ENCODE measurements at regions not wholly inside any gene's neighbourhood (a gene's known extent, or its start where the extent isn't known, plus 50 kb on each side); places are given as distances from the start of the nearest gene placed in this dataset.

DNA sequence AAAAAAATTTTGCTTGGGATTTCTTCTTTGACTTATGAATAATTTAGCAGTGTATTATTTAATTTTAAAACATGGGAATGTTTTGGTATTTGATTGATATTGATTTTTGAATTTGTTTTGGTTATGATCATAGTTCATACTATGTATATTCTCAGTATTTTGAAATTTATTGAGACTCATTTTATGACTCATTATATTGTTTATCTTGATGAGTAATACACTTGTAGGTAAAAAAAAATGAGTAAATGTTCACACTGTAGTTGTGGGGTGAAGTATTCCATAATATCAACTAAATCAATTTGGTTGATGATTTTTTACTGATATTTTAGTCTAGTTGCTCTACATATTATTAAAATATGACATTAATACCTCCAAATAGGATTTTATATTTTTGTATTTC, 1142.2 kb downstream of the ADGRL3 start:
- TF ChIP-seq, protein P1, sequence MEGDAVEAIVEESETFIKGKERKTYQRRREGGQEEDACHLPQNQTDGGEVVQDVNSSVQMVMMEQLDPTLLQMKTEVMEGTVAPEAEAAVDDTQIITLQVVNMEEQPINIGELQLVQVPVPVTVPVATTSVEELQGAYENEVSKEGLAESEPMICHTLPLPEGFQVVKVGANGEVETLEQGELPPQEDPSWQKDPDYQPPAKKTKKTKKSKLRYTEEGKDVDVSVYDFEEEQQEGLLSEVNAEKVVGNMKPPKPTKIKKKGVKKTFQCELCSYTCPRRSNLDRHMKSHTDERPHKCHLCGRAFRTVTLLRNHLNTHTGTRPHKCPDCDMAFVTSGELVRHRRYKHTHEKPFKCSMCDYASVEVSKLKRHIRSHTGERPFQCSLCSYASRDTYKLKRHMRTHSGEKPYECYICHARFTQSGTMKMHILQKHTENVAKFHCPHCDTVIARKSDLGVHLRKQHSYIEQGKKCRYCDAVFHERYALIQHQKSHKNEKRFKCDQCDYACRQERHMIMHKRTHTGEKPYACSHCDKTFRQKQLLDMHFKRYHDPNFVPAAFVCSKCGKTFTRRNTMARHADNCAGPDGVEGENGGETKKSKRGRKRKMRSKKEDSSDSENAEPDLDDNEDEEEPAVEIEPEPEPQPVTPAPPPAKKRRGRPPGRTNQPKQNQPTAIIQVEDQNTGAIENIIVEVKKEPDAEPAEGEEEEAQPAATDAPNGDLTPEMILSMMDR (IDR thresholded peaks at IDR 0.05) = no peak
- TF ChIP-seq POLR2A (IDR thresholded peaks at IDR 0.05) = no peak
- H3K27me3 ChIP-seq = no peaks in the 10 kb centered on the region
- H3K36me3 ChIP-seq = no peaks in the 10 kb centered on the region
- H3K4me3 ChIP-seq = no peak overlapping the region
- H3K9me3 ChIP-seq = no peaks in the 10 kb centered on the region
- no peak for DNase-seq
- intact Hi-C loops (cut with DNase I) = no loop called here
- no peak overlapping the region for H3K27ac ChIP-seq
- no peaks in the 10 kb centered on the region for H3K4me1 ChIP-seq

DNA sequence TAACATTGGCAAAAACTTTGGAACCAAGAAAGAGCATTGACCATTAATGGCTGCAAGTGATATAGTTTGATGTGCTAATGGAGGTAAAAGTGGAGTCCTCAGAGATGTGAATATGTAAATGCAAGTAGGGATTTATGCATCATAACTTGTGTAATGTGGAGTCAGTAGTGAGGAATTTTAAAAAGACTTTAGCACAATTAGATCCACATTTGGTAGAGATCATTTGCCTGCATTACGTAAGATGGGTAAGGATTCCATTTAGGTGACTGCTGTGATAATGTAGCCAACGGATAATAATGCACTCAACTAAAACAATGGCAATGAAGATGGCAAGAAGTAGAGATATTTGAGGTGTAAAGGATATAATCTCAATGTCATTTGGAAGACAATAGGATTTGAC, 1128.4 kb downstream of the ADGRL3 start:
- intact Hi-C loops (cut with DNase I) = no loop called here
- Histone ChIP-seq H3K27ac (no peak overlapping the region), H3K27me3 (no peaks in the 10 kb centered on the region), H3K4me1 (no peaks in the 10 kb centered on the region), H3K36me3 (no peaks in the 10 kb centered on the region), H3K9me3 (no peaks in the 10 kb centered on the region), H3K4me3 (no peak overlapping the region)
- TF ChIP-seq, protein P1 (IDR thresholded peaks at IDR 0.05) = no peak
- 78 to 93% methylated on average over 2 of the region's 2 CpGs for WGBS, 2 donors
- DNase-seq = no peak

DNA sequence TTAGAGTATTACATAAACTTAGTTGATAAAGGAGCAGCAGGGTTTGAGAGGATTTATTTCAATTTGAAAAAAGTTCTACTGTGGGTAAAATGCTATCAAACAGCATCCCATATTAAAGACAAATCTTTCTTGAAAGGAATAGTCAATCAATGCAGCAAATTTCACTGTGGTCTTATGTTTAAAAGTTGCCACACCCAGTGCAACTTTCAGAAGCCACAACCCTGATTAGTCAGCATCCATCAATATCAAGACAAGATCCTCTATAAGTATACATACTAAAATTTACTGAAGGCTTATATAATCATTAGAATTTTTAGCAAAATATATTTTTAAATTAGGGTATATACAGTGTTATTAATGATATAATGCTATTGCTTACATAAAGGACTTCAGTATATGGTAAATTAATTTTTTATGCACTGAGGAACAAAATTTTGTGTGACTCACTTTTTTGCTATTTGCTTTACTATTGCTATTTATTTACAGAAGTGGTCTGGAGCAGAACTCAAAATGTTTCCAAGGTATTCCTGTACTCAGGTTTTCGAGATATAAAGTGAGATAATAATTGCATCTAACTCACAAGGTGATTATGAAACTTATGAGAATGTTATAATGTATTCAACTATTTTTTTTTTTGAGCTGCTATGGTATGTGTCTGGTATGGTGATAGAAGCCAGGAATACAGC, 1127.6 kb downstream of the ADGRL3 start:
- DNase-seq = no peak
- TF ChIP-seq, protein P1 (IDR thresholded peaks at IDR 0.05) = no peak
- TF ChIP-seq POLR2A (IDR thresholded peaks at IDR 0.05) = no peak
- WGBS, 2 donors = 26 to 38% methylated on average over 1 of the region's 1 CpG
- H3K4me1 ChIP-seq = no peaks in the 10 kb centered on the region
- H3K27ac ChIP-seq = no peak overlapping the region
- H3K27me3 ChIP-seq = no peaks in the 10 kb centered on the region
- H3K9me3 ChIP-seq = no peaks in the 10 kb centered on the region
- no peak overlapping the region for H3K4me3 ChIP-seq
- no peaks in the 10 kb centered on the region for H3K36me3 ChIP-seq
- intact Hi-C loops (cut with DNase I) = no loop called here

DNA sequence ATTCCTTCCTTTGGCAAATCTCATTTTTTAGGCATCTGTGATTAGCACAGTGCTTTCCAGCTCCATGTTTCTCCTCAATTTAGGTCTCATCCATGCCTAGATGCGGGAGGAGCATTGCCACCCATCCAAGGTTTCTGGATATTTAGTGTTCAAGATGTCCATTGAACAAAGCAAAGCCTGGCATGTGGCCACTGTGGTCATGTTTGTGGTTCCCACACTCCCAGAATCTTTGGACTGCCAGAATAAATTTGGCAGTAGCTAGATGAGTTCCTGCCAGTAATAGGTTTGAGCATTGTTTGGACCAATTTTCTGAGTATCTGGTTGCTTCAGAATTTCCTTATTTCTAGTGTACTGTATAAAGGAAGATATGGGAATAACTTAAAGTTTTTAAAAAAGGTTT, 1124.1 kb downstream of the ADGRL3 start:
- no peaks in the 10 kb centered on the region for H3K27me3 ChIP-seq
- DNase-seq = no peak
- no peak overlapping the region for H3K4me3 ChIP-seq
- intact Hi-C loops (cut with DNase I) = no loop called here
- no peak for TF ChIP-seq POLR2A (IDR thresholded peaks at IDR 0.05)
- TF ChIP-seq, protein P1 (IDR thresholded peaks at IDR 0.05) = no peak
- H3K4me1 ChIP-seq = no peaks in the 10 kb centered on the region
- no peaks in the 10 kb centered on the region for H3K9me3 ChIP-seq
- no peaks in the 10 kb centered on the region for H3K36me3 ChIP-seq
- no peak overlapping the region for H3K27ac ChIP-seq
- WGBS, 2 donors = 50 to 56% methylated on average over 1 of the region's 1 CpG

DNA sequence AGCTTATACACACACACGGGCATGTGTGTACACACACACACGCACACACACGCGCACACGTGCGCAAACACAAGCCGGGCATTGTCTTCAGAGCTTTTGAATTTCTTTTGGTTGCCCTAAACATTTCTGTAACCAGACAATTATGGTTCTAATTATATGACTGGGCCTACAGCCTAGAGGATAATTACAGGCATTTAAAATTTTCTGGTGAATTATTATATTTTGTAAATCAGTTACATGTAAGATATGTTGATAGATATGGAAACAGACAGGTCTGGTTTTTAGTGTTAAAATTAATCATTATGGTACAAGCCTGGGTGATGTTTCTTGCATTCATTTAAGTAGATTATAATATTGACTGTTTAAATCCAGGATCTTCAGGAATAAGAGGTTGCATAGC, 1120.5 kb downstream of the ADGRL3 start:
- DNase-seq = no peak
- no peak for TF ChIP-seq POLR2A (IDR thresholded peaks at IDR 0.05)
- TF ChIP-seq, protein P1 (IDR thresholded peaks at IDR 0.05) = no peak
- Histone ChIP-seq H3K36me3 (no peaks in the 10 kb centered on the region), H3K27me3 (no peaks in the 10 kb centered on the region), H3K9me3 (peaks cover 0 to 2% (median 0%) of the 10 kb centered on the region in 3 donors), H3K4me1 (no peaks in the 10 kb centered on the region), H3K4me3 (no peak overlapping the region), H3K27ac (no peak overlapping the region)
- intact Hi-C loops (cut with DNase I) = no loop called here
- WGBS, 2 donors = 73 to 79% methylated on average over 7 of the region's 7 CpGs

Measured in esophagus squamous epithelium (tissue), 5 donors.